GM19468 (cell line): ENCODE measurements at regions not wholly inside any gene's neighbourhood (a gene's known extent, or its start where the extent isn't known, plus 50 kb on each side); places are given as distances from the start of the nearest gene placed in this dataset.
"Not testable (repeated sequence)": the region's sequence is repeated elsewhere in the genome, so short reads cannot be mapped to it uniquely, and the experiment has no call there.

ENCODE experiments used
- ATAC-seq: cut with Tn5 transposase; IDR thresholded peaks from one replicate; pipeline ENCODE4 v1.9.1; 2021; ENCODE audit warnings: mild to moderate bottlenecking, moderate library complexity, moderate number of reproducible peaks; ENCODE audit not compliant: unreplicated experiment; ENCODE audit errors: extremely low read depth

DNA sequence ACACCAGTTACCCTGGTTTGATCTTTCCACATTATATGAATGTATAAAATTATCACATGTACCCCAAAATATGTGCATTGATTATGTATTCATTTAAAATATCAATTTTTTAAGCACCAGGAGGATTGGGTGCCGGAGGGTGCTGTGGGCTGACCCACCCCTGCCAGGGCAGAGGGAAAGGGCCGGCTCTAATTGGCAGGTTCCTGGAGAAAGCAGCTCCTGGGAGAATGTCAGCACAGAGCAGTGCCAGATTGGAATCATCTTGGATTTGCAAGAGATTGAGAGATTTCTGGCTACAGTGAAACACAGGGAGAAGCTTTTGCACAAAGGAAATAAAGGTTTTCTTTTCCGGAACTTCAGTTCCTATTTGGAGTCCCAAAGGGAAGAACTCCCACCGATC lies 264.4 kb upstream of the TCERG1L start:
- ATAC-seq: no peak

DNA sequence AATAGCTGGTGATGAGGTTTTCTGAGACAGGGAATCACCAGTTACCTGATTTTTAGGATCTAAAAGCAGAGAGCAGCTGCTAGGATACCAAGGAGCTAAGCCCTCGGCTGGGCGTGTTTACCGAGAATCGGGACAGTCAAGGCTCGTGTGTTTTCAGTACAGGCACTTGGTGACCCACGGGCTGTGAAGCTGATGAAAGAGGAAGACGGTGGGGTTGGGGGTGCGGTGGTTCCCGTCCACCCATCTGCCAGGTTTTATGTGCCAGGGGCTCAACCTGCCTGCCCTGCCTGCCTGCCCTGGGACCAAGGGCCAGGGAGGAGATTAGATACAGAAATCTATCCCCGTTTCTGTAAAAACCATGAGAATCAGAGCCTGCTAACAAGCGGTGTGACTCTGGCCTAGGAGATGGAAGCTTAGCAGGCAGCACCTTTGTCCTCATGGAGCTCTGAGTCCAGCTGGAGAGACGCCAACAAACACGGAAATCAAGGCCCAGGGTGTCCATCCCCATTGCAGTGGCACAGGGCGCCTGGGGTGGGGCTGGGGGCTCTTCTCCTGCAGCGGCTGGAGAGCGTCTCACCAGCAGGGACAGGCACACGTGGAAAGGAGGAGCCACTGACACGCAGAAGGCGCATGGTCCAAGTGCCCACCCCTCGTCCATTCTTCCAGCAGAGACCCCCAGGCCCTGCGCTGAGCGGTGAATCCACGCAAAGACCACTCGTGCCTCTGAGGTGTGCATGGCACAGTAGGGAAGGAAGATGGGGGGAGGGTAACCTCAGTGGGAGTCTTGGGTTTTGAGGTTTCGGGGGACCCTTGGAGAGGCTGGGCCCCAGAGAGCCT lies 265.0 kb upstream of the TCERG1L start:
- no peak for ATAC-seq

DNA sequence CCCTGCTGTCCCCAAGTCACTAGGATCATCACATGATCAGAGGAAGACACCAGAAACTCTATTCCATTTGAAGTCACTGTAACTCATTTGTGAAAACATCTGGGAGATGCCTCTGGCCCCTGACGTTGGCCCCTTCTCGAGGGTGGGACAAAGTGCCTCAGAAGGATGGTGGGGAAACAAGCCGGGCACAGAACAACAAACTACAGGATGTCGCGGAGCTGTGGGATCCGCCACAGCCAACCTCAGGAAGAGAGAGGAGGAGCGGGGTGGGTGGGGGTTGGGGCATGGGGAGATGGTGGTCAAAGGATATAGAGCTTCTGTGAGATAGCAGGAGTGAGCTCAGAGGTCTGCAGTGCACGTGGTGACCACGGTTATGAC lies 265.6 kb upstream of the TCERG1L start:
- no peak for ATAC-seq

DNA sequence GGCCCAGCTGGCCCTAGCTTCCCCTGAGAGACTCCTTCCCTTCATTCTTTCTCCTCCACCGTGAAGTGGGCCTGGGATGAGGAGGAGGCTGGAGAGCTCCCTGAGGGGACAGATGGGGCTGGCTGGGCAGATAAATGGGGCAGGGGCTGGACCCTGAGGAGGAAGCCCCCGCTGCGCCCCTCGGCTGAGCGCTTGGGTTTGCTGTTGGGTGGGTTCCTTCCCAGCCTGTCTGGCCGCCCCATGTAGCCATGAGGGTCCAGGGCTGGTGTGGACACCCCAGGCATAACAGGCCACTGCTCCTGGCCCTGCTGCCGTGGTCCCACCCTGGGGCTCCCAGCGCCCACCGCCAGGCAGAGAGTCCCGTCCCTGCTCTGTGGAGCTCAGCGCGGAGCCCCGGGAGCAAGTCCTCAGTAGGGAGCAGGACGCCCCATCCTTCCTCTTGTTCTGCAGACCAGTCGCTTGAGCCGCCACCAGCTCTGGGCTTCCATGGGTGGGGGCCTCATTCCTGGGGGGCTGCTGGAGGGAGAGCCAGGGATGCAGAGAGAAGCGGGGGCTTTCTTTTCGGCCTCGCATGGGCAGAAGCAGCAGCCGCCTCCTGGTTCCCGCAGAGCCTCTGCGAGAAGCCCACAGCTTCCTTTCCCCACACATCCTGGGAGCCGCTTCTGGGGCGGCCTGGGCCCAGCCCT lies 266.4 kb upstream of the TCERG1L start:
- no peak for ATAC-seq

DNA sequence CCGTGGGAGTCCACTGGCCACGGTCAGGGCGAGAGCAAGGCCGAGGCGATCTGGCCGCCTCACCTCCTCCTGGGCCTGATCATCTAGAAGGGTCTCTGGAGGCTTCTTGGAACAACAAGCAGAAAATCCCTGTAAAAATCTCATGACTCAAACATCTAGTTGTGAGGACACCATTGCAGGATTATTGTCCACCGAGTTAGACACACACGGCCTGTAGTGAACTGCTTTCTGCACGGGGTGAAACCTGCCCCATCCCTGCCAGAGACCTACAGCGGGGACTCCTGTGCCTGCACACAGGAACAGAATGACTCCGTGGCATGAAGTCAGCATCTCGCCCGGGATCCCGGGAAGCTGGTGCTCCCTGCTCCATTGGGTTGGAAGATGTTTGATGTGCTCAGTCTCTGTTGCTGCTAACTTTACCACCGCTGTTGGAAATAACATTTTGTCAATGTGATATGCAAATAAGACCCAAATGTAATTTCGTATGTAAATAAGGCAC lies 267.0 kb upstream of the TCERG1L start:
- ATAC-seq: no peak

DNA sequence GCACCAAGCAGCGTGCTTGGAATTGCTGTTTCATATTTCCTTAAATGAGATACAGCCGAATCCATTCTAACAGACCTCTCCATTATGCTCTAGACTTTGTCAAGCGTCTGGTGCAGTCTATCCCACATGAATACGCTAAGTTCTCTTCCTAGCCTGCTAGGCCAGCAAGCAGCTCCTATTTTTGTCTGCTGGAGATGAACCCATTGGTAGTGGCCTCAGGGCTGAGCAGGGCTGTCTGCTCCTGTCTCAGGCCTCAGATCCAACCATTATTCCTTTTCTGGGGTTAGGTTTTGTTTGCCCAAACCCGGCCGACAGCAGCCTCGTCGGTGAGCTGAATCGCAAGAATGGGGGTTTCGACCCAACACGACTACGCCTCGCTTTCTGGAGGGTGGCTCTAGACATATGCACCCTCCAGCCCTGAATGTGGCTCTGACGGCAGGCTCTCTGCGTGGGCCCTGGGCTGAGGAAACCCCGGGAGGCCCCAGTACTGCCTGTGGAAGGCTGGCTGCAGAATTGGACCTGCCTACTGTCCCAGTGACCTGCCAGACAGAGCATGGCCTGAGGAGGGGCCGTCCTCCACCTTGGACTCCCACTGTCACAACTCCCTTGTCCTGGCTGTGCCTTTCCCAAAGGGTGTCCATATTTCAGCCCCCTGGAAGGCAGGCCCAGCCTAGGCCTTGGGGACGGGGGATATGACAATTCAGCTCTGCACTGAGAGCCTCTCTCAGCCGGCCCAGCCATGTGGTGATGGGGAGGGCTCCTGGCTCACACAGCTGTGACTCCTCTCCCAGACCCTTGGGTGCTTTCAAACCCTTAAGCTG lies 267.9 kb upstream of the TCERG1L start:
- ATAC-seq: no peak

DNA sequence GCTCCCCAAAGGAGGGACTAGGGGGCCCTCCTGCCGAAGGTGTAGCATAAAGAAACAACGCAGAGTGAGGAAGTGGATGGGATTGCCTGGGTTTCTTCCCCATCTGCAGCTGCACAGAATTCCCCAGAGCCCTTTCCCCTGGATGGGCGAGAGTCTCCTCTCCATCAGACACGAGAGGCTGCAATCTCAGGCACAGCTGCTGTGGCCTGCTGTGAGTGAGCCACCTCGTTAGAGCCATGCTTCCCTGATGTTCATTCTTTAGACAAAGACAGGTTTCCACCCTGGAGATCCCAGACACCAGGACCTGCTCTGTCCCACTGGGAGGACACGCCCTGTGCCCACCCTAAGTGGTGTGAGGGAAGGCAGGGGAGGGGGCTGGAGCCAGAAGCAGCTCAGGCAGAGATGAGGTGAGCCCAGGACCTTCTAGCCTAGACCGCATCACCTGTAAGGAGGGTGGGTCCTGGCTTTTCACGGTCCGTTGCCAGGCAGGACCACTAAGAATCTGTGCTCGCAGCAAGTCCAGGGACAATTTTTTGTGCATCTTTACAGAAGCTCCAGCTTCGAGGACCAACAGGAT lies 268.6 kb upstream of the TCERG1L start:
- ATAC-seq: no peak

DNA sequence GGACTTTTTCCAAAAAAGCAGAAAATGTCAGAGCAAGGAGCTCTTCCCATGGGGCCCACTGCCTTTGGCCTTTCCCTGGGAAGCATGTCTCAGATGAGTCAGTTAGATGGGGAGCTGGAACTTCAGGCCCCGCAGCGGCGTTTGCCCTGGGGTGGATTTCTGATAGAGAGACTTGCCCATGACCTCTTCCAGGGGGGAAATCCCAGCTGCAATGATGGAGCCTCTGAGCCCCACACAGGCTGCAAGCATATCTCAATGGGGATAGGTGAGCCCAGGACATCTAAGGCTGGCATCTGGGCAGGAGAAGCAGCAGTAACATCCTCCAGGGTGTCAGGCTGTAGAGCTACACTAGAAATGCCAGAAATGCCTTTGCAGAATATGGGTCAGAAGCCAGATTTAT lies 269.2 kb upstream of the TCERG1L start:
- no peak for ATAC-seq

DNA sequence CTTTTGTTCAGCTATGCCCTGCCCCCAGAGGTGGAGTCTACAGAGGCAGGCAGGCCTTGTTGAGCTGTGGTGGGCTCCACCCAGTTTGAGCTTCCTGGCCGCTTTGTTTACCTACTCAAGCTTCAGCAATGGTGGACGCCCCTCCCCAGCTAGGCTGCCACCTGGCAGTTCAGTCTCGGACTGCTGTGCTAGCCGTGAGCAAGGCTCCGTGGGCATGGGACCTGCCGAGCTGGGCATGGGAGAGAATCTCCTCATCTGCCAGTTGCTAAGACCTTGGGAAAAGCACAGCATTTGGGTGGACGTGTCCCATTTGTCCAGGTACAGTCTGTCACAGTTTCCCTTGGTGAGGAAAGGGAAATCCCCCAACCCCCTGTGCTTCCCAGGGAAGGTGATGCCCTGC lies 270.0 kb upstream of the TCERG1L start:
- ATAC-seq: not testable (repeated sequence)

DNA sequence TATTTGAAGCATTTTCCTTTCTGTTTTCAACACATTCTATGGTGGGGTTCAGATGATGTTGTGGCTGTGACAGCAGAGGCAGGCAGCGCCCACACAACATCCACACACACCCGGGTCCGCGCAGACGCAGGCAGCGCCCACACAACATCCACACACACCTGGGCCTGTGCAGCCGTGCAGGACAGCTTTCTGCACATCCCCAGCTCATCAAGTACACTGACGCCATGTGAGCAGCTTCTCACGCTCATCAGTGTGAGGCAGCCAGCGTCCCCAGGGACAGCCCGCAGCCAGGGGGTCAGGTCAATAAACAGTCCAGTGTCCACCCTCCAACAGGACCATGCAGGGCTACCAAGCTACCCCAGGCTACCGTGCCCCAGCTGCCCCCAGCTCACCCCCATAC lies 272.8 kb upstream of the TCERG1L start:
- no peak for ATAC-seq

DNA sequence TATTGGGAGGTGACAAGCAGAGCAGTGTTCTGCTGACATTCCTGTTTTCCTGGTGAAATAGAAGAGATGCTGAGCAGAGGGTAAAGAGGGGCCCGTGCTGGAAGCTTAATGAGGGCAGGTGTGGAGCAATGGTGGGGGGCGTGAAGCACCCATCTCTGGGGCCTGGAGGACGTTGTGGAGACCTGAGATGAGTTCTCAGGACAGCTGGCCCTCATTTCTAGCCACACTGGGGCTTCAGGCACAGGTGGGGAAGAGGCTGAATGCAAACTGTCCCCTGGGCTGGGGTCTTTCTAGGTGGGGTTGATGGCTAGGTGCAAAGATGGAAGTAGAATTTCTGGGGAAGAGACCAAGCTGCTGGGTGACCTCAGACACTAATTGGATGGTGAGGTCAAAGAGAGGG lies 274.2 kb upstream of the TCERG1L start:
- ATAC-seq: no peak

DNA sequence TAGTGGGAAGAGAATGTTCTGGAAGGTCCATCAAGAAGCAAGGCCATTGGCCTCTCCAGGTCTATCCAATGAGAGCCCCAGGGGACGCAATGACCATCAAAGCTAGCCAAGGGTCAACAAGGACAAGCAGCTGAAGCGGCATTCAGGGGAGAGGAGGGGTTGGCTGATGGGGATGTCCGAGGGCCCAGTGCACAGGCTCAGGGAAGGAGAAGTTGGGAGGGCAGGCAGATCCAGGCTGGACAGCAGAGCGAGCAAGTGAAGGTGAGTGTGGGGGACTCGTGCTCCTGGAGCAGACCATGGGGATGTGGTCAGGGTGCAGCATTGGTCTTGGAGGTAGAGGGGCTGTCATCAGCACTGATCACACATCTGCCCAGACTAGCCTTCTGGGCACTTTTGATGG lies 275.4 kb upstream of the TCERG1L start:
- no peak for ATAC-seq

DNA sequence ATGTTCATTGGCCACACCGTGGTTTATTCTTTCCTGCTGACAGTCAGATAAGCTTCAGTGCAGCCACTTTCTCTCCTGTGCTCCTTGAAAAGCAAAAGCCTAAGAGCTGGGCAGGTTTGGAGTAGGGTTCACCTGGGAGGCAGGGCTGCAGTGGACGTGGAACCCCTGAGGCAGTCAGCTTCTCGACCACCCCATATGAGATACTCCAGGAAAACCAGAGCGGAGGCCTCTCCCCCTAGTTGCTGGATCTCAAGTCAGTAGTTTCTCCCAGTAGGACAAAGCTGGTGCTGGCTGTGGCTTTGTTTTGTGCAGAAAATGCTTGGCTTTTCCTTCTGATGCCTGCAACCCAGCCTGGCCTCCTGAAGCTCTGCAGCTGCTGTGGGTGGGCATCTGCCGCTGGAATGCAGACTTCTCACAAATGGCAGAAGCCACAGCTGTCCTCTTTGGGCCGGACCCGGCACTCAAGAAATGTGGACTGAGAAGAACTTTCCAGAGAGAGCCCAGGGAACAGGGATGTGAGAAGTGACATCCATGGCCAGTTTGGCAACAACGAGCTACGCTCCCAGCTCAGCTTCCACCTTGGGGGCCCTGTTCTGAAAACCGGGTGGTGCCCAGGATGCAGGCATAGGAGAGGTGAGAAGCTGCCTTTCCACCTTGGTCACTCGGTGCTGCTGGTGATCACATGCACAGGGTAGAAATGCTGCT lies 276.6 kb upstream of the TCERG1L start:
- ATAC-seq: no peak

DNA sequence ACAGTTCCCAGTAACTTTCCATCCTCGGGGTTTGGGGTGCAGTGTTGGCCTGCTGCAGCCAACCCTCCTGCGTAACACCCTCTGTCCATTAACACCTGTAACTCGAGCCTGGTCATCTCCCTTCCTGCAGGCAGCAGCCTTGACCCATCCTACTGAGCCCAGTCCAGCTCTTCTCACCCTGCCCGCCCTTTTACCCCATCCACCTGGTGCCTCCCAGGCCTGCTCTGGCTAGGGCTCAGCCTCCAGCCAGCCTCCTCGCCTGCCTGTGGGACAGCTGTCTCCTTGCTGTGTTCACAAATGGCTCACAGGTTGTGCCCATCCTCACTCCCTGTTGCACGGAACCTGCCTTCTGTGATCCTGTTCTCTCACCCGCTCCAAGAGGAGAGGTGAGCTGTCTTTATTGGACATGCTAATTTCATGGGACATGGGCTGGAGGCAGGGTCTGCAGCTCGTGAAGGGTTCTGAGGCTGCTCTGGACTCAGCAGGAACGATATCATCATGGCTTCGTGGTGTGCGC lies 277.2 kb upstream of the TCERG1L start:
- ATAC-seq: no peak

DNA sequence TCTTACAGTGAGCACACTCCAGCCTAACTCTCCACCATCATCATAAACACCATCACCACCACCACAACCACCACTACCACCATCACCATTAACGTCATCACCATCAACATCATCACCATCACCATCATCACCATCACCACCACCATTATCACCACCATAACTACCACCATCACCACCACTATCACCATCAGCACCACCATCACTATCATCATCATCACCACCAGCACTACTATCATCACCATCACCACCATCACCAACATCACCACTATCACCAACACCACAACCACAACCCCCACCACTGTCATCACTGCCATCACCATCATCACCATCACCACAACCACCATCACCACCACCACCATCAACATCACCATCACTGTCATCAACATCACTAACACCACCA lies 279.0 kb upstream of the TCERG1L start:
- ATAC-seq: no peak

DNA sequence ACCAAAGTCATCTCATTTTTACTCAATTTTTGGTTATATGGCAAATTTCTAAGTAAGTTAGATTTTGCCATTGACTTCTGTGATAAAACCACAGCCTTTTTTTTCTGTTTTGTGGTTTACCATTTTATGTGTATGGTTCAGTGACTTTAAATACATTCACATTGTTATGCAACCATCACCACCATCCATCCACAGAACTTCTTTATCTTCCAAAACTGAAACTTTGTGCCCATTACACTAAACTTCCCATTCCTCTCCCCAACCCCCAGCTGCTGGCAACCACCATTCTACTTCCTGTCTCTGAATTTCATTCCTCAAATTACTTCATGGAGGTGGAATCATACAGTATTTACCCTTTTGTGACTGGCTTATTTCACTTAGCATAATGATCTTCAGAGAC lies 280.4 kb upstream of the TCERG1L start:
- ATAC-seq: no peak

DNA sequence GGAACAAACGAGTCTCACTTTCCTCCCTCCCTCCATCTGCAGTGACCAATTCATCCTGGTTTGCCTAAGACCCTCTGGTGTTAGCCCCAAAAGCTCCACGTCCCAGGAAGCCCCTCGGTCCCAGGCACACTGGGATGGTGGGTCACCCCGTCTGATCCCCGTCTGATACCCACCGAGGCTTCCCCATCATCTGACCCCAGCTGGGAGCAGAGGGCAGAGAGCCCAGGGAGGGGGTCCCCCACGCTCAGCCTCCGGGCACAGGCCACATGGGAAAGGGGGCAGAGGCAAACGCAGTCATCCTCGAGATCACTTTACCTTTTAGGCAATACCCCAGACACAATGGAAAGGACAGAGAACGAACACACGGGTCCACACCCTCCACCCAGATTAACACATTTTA lies 291.6 kb upstream of the PPP2R2D start:
- ATAC-seq: no peak

DNA sequence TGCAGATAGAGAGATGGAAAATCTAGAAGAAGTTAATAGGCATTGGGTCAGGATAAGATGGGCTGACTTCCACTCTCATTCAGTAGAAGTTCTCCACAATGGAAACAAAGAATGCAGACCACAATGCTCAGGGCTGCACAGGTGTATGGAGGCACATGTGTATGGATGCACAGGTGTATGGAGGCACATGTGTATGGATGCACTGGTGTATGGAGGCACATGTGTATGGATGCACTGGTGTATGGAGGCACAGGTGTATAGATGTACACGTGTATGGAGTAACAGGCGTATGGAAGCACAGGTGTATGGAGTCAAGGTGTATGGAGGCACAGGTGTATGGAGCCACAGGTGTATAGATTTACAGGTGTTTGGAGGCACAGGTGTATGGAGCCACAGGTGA lies 285.7 kb upstream of the PPP2R2D start:
- no peak for ATAC-seq

DNA sequence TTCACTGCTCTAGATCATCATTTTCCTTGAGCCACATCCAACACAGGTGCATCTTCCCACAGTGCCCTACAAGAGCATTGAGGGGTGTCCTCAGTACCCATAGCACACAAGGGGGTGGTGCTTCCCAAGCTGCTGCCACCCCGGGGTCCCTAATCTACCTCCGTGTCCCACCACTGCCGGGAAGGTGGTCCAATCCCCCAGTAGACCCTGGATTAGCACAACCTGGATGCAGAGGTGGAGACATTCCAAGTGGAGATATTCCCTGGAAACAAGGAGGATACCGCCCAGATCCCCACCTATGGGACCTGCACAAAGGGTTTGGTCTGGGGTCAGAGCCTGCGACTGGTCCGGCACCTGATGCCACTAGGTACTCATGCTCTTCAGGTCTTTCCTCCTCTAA lies 284.8 kb upstream of the PPP2R2D start:
- no peak for ATAC-seq
